Type B pancreatic cell (in vitro differentiated cells): ENCODE measurements at regions not wholly inside any gene's neighbourhood (a gene's known extent, or its start where the extent isn't known, plus 50 kb on each side); places are given as distances from the start of the nearest gene placed in this dataset.
A peak's percentile ranks its signal among the peaks of the same experiment; 100 is the strongest.

Experiments used
- DNase-seq: peaks from one replicate; pipeline ENCODE4 v3.0.0; 2021; ENCODE audit warnings: mixed read lengths; ENCODE audit not compliant: unreplicated experiment; ENCODE audit errors: extremely low spot score
- H3K27ac Mint-ChIP-seq: 2 replicates; pipeline ENCODE4 v1.8.0; 2021; ENCODE audit warnings: mild to moderate bottlenecking, mixed read lengths
- H3K27me3 Mint-ChIP-seq: 2 replicates; pipeline ENCODE4 v1.8.0; 2021; ENCODE audit warnings: mixed read lengths
- H3K36me3 Mint-ChIP-seq: 2 replicates; pipeline ENCODE4 v1.8.0; 2021; ENCODE audit warnings: mixed read lengths
- H3K4me1 Mint-ChIP-seq: one replicate; pipeline ENCODE4 v1.8.0; 2021; ENCODE audit warnings: mixed read lengths; ENCODE audit not compliant: unreplicated experiment
- H3K4me3 Mint-ChIP-seq: 2 replicates; pipeline ENCODE4 v1.8.0; 2021; ENCODE audit warnings: mild to moderate bottlenecking, mixed read lengths
- H3K9me3 Mint-ChIP-seq: 2 replicates; pipeline ENCODE4 v1.8.0; 2021; ENCODE audit warnings: mixed read lengths
- CTCF ChIP-seq: fragments of 200-600 bp; sonication (generic); conservative IDR thresholded peaks from 2 replicates; pipeline ENCODE4 v1.5.0; 2021; ENCODE audit warnings: antibody characterized with exemption, mild to moderate bottlenecking

- Mint-ChIP-seq H3K4me3 (no peak overlapping the region), H3K27me3 (peaks cover 11% of the 10 kb centered on the region), H3K27ac (no peak overlapping the region), H3K4me1 (peaks cover 5% of the 10 kb centered on the region), H3K36me3 (no peaks in the 10 kb centered on the region), H3K9me3 (no peaks in the 10 kb centered on the region)
- peak; percentile 20 for TF ChIP-seq CTCF
- no peak for DNase-seq
Observed at GRCh38 chr9:115226152-115226551, 108.2 kb upstream of the TNC start.

- Mint-ChIP-seq H3K27me3 (no peaks in the 10 kb centered on the region), H3K36me3 (no peaks in the 10 kb centered on the region), H3K9me3 (no peaks in the 10 kb centered on the region), H3K27ac (no peak overlapping the region), H3K4me1 (peaks cover 10% of the 10 kb centered on the region), H3K4me3 (no peak overlapping the region)
- TF ChIP-seq CTCF = no peak
- no peak for DNase-seq
Observed at GRCh38 chr9:115229496-115229895, 111.5 kb upstream of the TNC start.

- Mint-ChIP-seq H3K36me3 (no peaks in the 10 kb centered on the region), H3K4me1 (peaks cover 10% of the 10 kb centered on the region), H3K9me3 (no peaks in the 10 kb centered on the region), H3K4me3 (no peak overlapping the region), H3K27ac (no peak overlapping the region), H3K27me3 (peaks cover 4% of the 10 kb centered on the region)
- TF ChIP-seq CTCF = no peak
- no peak for DNase-seq
Observed at GRCh38 chr9:115230924-115231515, 113.1 kb upstream of the TNC start.

- peaks cover 4% of the 10 kb centered on the region for H3K27me3 Mint-ChIP-seq
- no peak overlapping the region for H3K27ac Mint-ChIP-seq
- H3K9me3 Mint-ChIP-seq = no peaks in the 10 kb centered on the region
- no peak for DNase-seq
- H3K36me3 Mint-ChIP-seq = no peaks in the 10 kb centered on the region
- no peak overlapping the region for H3K4me3 Mint-ChIP-seq
- TF ChIP-seq CTCF = no peak
- peaks cover 10% of the 10 kb centered on the region for H3K4me1 Mint-ChIP-seq
Observed at GRCh38 chr9:115232181-115232774, 114.3 kb upstream of the TNC start.

- DNase-seq = no peak
- Mint-ChIP-seq H3K27me3 (peaks cover 6% of the 10 kb centered on the region), H3K9me3 (no peaks in the 10 kb centered on the region), H3K4me3 (no peak overlapping the region), H3K4me1 (peaks cover 10% of the 10 kb centered on the region), H3K36me3 (no peaks in the 10 kb centered on the region), H3K27ac (no peak overlapping the region)
- TF ChIP-seq CTCF = no peak
Observed at GRCh38 chr9:115234094-115234493, 116.1 kb upstream of the TNC start.
